ENCODE measurements at regions not wholly inside any gene's neighbourhood (a gene's known extent, or its start where the extent isn't known, plus 50 kb on each side); places are given as distances from the start of the nearest gene placed in this dataset.
"Not testable (repeated sequence)": the region's sequence is repeated elsewhere in the genome, so short reads cannot be mapped to it uniquely, and the experiment has no call there.

GRCh38 chr4:64705989-64706388 lies 296.7 kb upstream of the TECRL start:
- intact Hi-C loops (cut with micrococcal nuclease), result no loop called here
- DNase-seq, result no peak
- Histone ChIP-seq H3K9me3 (ENCODE audit: control insufficient read depth, insufficient read depth, low read length) (no peaks in the 10 kb centered on the region), H3K4me3 (ENCODE audit: low read length) (no peak overlapping the region), H3K27me3 (ENCODE audit: control insufficient read depth, insufficient read depth, low read length) (no peaks in the 10 kb centered on the region), H3K4me1 (ENCODE audit: control insufficient read depth, insufficient read depth, low read length) (no peaks in the 10 kb centered on the region), H3K36me3 (ENCODE audit: control insufficient read depth, insufficient read depth, low read length) (no peaks in the 10 kb centered on the region), H3K27ac (ENCODE audit: low read length) (no peak overlapping the region)
- Mint-ChIP-seq H3K4me1 (no peaks in the 10 kb centered on the region), H3K4me3 (no peak overlapping the region), H3K27me3 (ENCODE audit: low read depth in 2 of 2) (no peaks in the 10 kb centered on the region), H3K36me3 (peaks cover 9% of the 10 kb centered on the region), H3K27ac (no peak overlapping the region), H3K9me3 (peaks cover 5 to 8% of the 10 kb centered on the region in 2 donors)
- no peak for TF ChIP-seq CTCF (IDR thresholded peaks at IDR 0.05)
- WGBS (ENCODE audit: insufficient coverage), result 93% methylated on average over 3 of the region's 3 CpGs
- no peak for ATAC-seq

- TF ChIP-seq CTCF (IDR thresholded peaks at IDR 0.05), result no peak
- H3K9me3 Mint-ChIP-seq, result peaks cover 7 to 9% of the 10 kb centered on the region in 2 donors
- H3K4me1 Mint-ChIP-seq, result no peaks in the 10 kb centered on the region
- DNase-seq (no peak), ATAC-seq (no peak)
- Histone ChIP-seq H3K27me3 (ENCODE audit: control insufficient read depth, insufficient read depth, low read length) (no peaks in the 10 kb centered on the region), H3K27ac (ENCODE audit: low read length) (no peak overlapping the region), H3K36me3 (ENCODE audit: control insufficient read depth, insufficient read depth, low read length) (no peaks in the 10 kb centered on the region), H3K9me3 (ENCODE audit: control insufficient read depth, insufficient read depth, low read length) (no peaks in the 10 kb centered on the region), H3K4me3 (ENCODE audit: low read length) (no peak overlapping the region), H3K4me1 (ENCODE audit: control insufficient read depth, insufficient read depth, low read length) (no peaks in the 10 kb centered on the region)
- H3K36me3 Mint-ChIP-seq, result no peaks in the 10 kb centered on the region
- 90% methylated on average over 1 of the region's 2 CpGs for WGBS (ENCODE audit: insufficient coverage)
- no peak overlapping the region for H3K27ac Mint-ChIP-seq
- H3K27me3 Mint-ChIP-seq (ENCODE audit: low read depth in 2 of 2), result no peaks in the 10 kb centered on the region
- no peak overlapping the region for H3K4me3 Mint-ChIP-seq
- intact Hi-C loops (cut with micrococcal nuclease), result no loop called here
These were observed 288.9 kb upstream of the TECRL start for GRCh38 chr4:64698171-64698570.

GRCh38 chr4:64682946-64683345 lies 273.7 kb upstream of the TECRL start:
- Mint-ChIP-seq H3K4me3 (no peak overlapping the region), H3K36me3 (no peaks in the 10 kb centered on the region), H3K9me3 (peaks cover 9 to 12% of the 10 kb centered on the region in 2 donors), H3K27ac (no peak overlapping the region), H3K4me1 (no peaks in the 10 kb centered on the region), H3K27me3 (ENCODE audit: low read depth in 2 of 2) (no peaks in the 10 kb centered on the region)
- TF ChIP-seq CTCF (IDR thresholded peaks at IDR 0.05), result no peak
- DNase-seq (no peak), ATAC-seq (no peak)
- Histone ChIP-seq H3K27ac (ENCODE audit: low read length) (no peak overlapping the region), H3K9me3 (ENCODE audit: control insufficient read depth, insufficient read depth, low read length) (peaks cover 3% of the 10 kb centered on the region), H3K4me3 (ENCODE audit: low read length) (no peak overlapping the region), H3K27me3 (ENCODE audit: control insufficient read depth, insufficient read depth, low read length) (no peaks in the 10 kb centered on the region), H3K4me1 (ENCODE audit: control insufficient read depth, insufficient read depth, low read length) (no peaks in the 10 kb centered on the region), H3K36me3 (ENCODE audit: control insufficient read depth, insufficient read depth, low read length) (no peaks in the 10 kb centered on the region)
- intact Hi-C loops (cut with micrococcal nuclease), result no loop called here
- WGBS (ENCODE audit: insufficient coverage), result 83% methylated on average over 2 of the region's 4 CpGs

GRCh38 chr4:64682481-64682880 lies 273.2 kb upstream of the TECRL start:
- no peak for ATAC-seq
- no peaks in the 10 kb centered on the region for H3K27me3 ChIP-seq (ENCODE audit: control insufficient read depth, insufficient read depth, low read length)
- H3K9me3 Mint-ChIP-seq, result peaks cover 11% of the 10 kb centered on the region in 2 donors
- intact Hi-C loops (cut with micrococcal nuclease), result no loop called here
- H3K27ac ChIP-seq (ENCODE audit: low read length), result no peak overlapping the region
- no peaks in the 10 kb centered on the region for H3K36me3 ChIP-seq (ENCODE audit: control insufficient read depth, insufficient read depth, low read length)
- H3K4me1 Mint-ChIP-seq, result no peaks in the 10 kb centered on the region
- H3K4me3 ChIP-seq (ENCODE audit: low read length), result no peak overlapping the region
- DNase-seq, result no peak
- no peak overlapping the region for H3K27ac Mint-ChIP-seq
- WGBS (ENCODE audit: insufficient coverage), result 86% methylated on average over 1 of the region's 4 CpGs
- H3K9me3 ChIP-seq (ENCODE audit: control insufficient read depth, insufficient read depth, low read length), result peaks cover 1% of the 10 kb centered on the region
- no peaks in the 10 kb centered on the region for H3K27me3 Mint-ChIP-seq (ENCODE audit: low read depth in 2 of 2)
- no peak overlapping the region for H3K4me3 Mint-ChIP-seq
- H3K4me1 ChIP-seq (ENCODE audit: control insufficient read depth, insufficient read depth, low read length), result no peaks in the 10 kb centered on the region
- peaks cover 2% of the 10 kb centered on the region for H3K36me3 Mint-ChIP-seq
- no peak for TF ChIP-seq CTCF (IDR thresholded peaks at IDR 0.05)

- ATAC-seq; H3K27me3 ChIP-seq (ENCODE audit: control insufficient read depth, insufficient read depth, low read length); H3K27ac ChIP-seq (ENCODE audit: low read length); H3K36me3 ChIP-seq (ENCODE audit: control insufficient read depth, insufficient read depth, low read length); H3K4me1 ChIP-seq (ENCODE audit: control insufficient read depth, insufficient read depth, low read length); H3K4me1 Mint-ChIP-seq; DNase-seq; H3K27me3 Mint-ChIP-seq (ENCODE audit: low read depth in 2 of 2); H3K4me3 ChIP-seq (ENCODE audit: low read length); intact Hi-C loops (cut with micrococcal nuclease); H3K27ac Mint-ChIP-seq; H3K4me3 Mint-ChIP-seq: not testable (repeated sequence)
- peaks cover 19% of the 10 kb centered on the region for H3K9me3 ChIP-seq (ENCODE audit: control insufficient read depth, insufficient read depth, low read length)
- Mint-ChIP-seq H3K9me3 (peaks cover 6 to 11% of the 10 kb centered on the region in 2 donors), H3K36me3 (peaks cover 11% of the 10 kb centered on the region)
- 94% methylated on average over 2 of the region's 2 CpGs for WGBS (ENCODE audit: insufficient coverage)
These were observed 263.9 kb upstream of the TECRL start for GRCh38 chr4:64673121-64673520.
